ENCODE measurements at regions not wholly inside any gene's neighbourhood (a gene's known extent, or its start where the extent isn't known, plus 50 kb on each side); places are given as distances from the start of the nearest gene placed in this dataset.
"Not testable (repeated sequence)": the region's sequence is repeated elsewhere in the genome, so short reads cannot be mapped to it uniquely, and the experiment has no call there.

GRCh38 chr5:7251132-7251531 is 144.8 kb upstream of the ADCY2 start:
- no peak for DNase-seq (ENCODE audit: low spot score in 2 of 2)
- no peaks in the 10 kb centered on the region for H3K4me1 ChIP-seq
- no peak overlapping the region for H3K4me3 ChIP-seq
- 70% methylated on average over 4 of the region's 4 CpGs for WGBS
- no peaks in the 10 kb centered on the region for H3K36me3 ChIP-seq
- no peaks in the 10 kb centered on the region for H3K27me3 ChIP-seq
- H3K27ac ChIP-seq, result no peak overlapping the region
- TF ChIP-seq EP300 (IDR thresholded peaks at IDR 0.05) (no peak), POLR2AphosphoS5 (IDR thresholded peaks at IDR 0.05) (no peak), CTCF (IDR thresholded peaks at IDR 0.05) (no peak), POLR2A (IDR thresholded peaks at IDR 0.05) (no peak)
- no peaks in the 10 kb centered on the region for H3K9me3 ChIP-seq

DNA sequence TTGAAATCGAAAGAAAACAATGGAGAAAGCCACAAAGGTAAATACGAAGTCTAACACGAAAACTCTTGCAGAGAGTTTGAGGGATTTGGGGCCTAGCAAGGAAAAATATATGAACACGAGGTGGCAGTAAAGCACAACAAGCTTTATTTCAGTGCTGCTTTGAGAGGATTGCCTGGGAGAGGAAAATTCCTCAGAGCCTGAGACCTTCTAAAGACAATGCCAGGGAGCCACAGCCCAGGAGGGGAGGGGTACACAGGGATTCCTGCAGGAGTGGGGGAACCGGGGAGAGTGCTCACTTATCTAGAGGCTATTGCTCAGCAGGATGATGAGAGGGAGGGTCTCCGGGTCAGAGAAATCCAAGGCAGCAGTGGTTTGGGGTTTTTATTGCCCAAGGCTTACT is 134.9 kb upstream of the ADCY2 start:
- DNase-seq (ENCODE audit: low spot score in 2 of 2), result no peak
- peaks cover 3% of the 10 kb centered on the region for H3K9me3 ChIP-seq
- WGBS, result 26% methylated on average over 6 of the region's 6 CpGs
- no peaks in the 10 kb centered on the region for H3K27me3 ChIP-seq
- no peaks in the 10 kb centered on the region for H3K4me1 ChIP-seq
- H3K27ac ChIP-seq, result no peak overlapping the region
- H3K4me3 ChIP-seq, result no peak overlapping the region
- no peak for TF ChIP-seq POLR2A (IDR thresholded peaks at IDR 0.05)
- TF ChIP-seq CTCF (IDR thresholded peaks at IDR 0.05), result peak; percentile 3 to 49
- no peaks in the 10 kb centered on the region for H3K36me3 ChIP-seq

DNA sequence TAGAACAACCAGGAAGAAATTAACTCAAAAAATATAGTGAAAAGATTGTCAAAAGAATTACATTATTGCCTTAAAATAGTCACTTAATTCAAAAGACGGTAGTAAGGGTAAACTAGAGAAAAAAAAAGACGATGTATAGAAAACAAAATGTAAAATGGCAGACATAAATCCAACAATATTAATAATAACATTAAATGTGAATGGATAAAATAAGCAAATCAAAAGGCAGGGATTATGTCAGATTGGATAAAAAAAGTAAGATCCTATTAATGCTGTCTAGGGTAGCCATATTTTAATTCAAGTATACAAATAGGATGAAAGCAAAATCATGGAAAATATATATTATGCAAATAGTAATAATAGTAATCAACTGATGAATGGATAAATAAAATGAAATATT is 134.0 kb upstream of the ADCY2 start:
- Histone ChIP-seq H3K36me3 (no peaks in the 10 kb centered on the region), H3K9me3 (peaks cover 3% of the 10 kb centered on the region), H3K4me1 (no peaks in the 10 kb centered on the region), H3K4me3 (no peak overlapping the region), H3K27ac (no peak overlapping the region), H3K27me3 (no peaks in the 10 kb centered on the region)
- TF ChIP-seq POLR2A (IDR thresholded peaks at IDR 0.05) (no peak), CTCF (IDR thresholded peaks at IDR 0.05) (no peak), EP300 (IDR thresholded peaks at IDR 0.05) (no peak), POLR2AphosphoS5 (IDR thresholded peaks at IDR 0.05) (no peak)
- no peak for DNase-seq (ENCODE audit: low spot score in 2 of 2)
- WGBS, result 98% methylated on average over 2 of the region's 2 CpGs

GRCh38 chr5:7263398-7264015 is 132.4 kb upstream of the ADCY2 start:
- H3K4me1 ChIP-seq; H3K36me3 ChIP-seq; H3K9me3 ChIP-seq; H3K27me3 ChIP-seq; H3K4me3 ChIP-seq; H3K27ac ChIP-seq; DNase-seq (ENCODE audit: low spot score in 2 of 2): not testable (repeated sequence)
- WGBS, result 67% methylated on average over 4 of the region's 4 CpGs

GRCh38 chr5:7265776-7266175 is 130.2 kb upstream of the ADCY2 start:
- not testable (repeated sequence) for H3K27ac ChIP-seq; H3K9me3 ChIP-seq; DNase-seq (ENCODE audit: low spot score in 2 of 2); H3K27me3 ChIP-seq; H3K4me3 ChIP-seq; H3K36me3 ChIP-seq; H3K4me1 ChIP-seq
- WGBS, result 91% methylated on average over 7 of the region's 17 CpGs

- H3K4me1 ChIP-seq; H3K27me3 ChIP-seq; H3K36me3 ChIP-seq; H3K27ac ChIP-seq; H3K9me3 ChIP-seq; H3K4me3 ChIP-seq; DNase-seq (ENCODE audit: low spot score in 2 of 2): not testable (repeated sequence)
- WGBS, result 88% methylated on average over 9 of the region's 9 CpGs
These were observed 127.2 kb upstream of the ADCY2 start for GRCh38 chr5:7268722-7269121.

- TF ChIP-seq POLR2AphosphoS5 (IDR thresholded peaks at IDR 0.05) (no peak), EP300 (IDR thresholded peaks at IDR 0.05) (no peak), CTCF (IDR thresholded peaks at IDR 0.05) (no peak), POLR2A (IDR thresholded peaks at IDR 0.05) (no peak)
- H3K4me3 ChIP-seq, result no peak overlapping the region
- no peaks in the 10 kb centered on the region for H3K9me3 ChIP-seq
- no peak for DNase-seq (ENCODE audit: low spot score in 2 of 2)
- H3K27ac ChIP-seq, result no peak overlapping the region
- H3K27me3 ChIP-seq, result no peaks in the 10 kb centered on the region
- WGBS, result 62% methylated on average over 5 of the region's 5 CpGs
- H3K36me3 ChIP-seq, result no peaks in the 10 kb centered on the region
- H3K4me1 ChIP-seq, result no peaks in the 10 kb centered on the region
These were observed 126.2 kb upstream of the ADCY2 start for GRCh38 chr5:7269591-7270274.

All from suprapubic skin (tissue), 4 donors.